HK-2 (cell line): ENCODE measurements at regions not wholly inside any gene's neighbourhood (a gene's known extent, or its start where the extent isn't known, plus 50 kb on each side); places are given as distances from the start of the nearest gene placed in this dataset.
"Not testable (repeated sequence)": the region's sequence is repeated elsewhere in the genome, so short reads cannot be mapped to it uniquely, and the experiment has no call there.

Experiments used
- DNase-seq: peaks from one replicate; pipeline ENCODE4 v3.0.0-alpha.2; 2018; ENCODE audit not compliant: unreplicated experiment

DNA sequence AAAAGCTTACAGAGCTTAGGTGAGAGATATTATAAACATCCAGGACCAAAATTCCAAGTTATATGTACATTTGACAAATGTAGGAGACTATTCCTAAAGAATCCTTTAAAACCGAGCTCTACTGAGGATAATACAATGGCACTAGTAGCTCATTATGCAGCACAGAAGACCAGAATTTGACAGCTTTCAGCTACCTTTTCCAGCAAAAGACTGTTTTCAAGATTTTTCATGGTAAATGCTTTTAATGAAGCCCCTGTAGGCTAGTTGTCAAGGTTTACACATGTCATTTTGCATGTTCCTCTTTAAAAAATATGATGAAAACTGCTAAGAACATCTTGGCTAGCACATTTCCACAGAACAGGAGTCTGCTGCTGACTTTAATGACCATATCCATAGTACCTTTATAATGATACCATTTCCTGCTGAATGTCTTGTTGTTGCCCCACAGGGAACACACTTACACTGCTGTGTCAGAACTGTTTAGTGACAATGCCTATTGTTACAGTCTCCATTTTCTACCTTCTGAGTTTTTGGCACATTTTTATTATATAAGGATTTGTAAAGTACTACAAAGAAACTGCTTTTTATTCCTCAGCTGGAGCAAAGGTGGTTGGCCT lies 1382.3 kb downstream of the RAPGEF2 start:
- no peak for DNase-seq

DNA sequence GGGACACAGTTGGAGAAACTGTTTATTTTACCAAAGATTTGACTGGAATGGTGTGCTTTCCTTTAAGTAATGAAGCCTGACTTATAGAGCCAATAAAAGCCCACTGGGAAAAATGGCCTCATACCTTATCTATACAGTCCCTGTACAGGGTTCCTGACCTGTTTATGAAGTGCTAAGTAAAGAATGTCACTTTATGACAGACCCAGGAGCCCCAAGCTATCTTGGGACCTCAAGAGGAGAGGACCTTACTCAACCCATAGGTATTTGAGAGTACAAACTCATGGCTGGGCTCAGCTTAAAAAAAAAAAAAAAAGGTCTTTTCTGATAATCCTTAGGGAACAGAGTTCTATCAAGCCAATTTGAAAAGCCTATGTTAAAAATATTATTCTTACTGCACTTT lies 1389.3 kb downstream of the RAPGEF2 start:
- DNase-seq: no peak

DNA sequence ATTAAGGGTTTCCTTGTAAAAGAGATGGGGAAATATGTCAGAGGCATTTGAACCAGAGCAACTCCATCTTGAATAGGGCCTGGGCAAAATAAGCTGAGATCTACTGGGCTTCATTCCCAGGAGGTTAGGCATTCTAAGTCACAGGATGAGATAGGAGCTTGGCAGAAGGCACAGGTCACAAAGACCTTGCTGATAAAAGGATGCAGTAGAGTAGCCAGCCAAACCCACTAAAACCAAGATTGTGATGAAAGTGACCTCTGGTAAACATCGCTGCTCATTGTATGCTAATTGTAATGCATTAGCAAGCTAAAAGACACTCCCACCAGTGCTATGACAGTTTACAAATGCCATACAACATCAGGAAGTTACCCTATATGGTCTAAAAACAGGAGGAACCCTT lies 1390.3 kb downstream of the RAPGEF2 start:
- DNase-seq: no peak

DNA sequence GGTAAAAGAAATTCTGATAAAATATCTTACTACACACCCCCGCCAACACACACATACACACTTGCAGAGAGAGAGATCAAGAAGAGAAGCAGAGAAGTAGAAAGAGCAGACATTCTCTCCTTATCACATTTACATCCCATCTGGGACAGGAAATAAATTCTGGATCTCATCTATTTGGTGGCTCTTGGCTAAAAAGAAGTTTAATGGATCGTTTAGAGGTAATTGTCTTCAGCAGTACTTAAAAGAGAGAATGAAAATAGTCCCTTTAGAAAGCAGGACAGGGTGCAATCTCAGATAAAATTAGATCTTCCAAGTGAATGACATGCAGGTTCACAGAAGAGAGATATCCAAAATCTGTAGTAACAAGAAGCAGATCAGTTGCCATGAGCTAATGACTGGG lies 1392.5 kb downstream of the RAPGEF2 start:
- no peak for DNase-seq

DNA sequence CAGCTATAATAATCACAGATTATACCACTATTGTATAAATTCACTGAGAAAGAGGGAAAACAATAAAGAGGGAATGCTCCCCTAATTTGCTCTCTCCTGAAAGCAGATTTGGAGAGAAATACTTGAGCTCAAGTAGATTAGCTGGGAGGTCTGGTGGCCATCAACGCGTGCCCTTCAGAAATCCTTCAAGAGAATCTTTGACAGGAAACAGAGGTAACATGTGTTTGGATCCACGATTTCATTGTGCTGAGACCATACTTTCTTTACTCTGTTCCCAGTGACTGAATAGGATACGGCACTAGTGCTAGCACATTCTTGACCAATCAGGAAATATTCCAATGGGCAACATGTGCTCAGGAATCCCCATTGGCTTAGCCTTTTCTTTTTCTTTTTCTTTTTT lies 1395.3 kb downstream of the RAPGEF2 start:
- no peak for DNase-seq

DNA sequence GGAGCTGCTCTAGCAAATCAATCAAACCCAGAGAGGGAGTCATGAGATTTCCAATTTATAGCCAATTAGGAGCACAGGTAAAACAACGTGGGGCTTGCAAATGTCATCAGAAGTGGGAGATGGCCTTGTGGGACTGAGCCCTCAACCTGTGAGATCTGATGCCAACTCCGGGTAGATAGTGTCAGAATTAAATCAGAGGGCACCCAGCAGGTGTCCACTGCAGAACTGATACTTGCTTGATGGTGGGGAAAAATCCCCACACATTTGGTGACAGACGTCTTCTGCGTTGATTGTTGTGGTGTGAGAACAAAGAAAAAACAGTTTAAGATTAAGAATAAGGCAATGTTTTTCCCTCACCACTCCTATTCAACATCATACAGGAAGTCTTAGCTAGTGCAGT lies 1402.8 kb downstream of the RAPGEF2 start:
- DNase-seq: no peak

DNA sequence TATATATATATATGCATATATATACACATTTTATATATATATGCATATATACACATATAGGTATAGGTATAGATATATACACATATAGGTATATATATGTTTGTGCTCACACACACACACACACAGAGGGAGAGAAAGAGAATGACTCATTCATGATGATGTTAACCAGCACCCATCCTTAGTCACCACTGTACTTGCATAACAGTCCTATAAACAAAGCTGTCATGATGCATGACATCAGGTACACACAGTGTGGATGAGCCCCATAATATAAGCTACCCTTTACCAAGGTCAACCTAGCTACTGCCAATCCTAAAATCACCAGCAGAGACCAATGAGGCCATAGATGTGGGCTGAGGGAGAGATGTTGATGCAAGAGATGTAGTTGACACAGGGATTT lies 1408.0 kb downstream of the RAPGEF2 start:
- no peak for DNase-seq

DNA sequence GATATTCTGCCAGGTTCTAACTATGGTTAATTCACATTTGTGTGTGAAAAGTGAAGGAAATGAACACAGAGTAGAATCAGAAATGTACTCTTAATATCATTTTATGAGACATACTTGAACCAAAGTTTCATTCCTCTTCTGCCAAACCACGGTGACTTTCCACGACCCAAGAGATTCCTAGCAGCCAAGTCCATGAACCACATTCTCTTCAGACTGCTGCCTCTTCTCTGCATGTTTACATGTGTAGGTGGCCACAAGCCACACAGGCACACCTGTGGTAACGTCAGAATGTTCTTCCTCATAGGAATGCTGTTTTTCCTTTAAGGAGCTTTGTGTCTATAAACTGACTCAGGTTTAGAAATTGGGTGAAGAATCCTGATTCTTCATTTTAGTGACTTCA lies 1411.2 kb downstream of the RAPGEF2 start:
- no peak for DNase-seq

DNA sequence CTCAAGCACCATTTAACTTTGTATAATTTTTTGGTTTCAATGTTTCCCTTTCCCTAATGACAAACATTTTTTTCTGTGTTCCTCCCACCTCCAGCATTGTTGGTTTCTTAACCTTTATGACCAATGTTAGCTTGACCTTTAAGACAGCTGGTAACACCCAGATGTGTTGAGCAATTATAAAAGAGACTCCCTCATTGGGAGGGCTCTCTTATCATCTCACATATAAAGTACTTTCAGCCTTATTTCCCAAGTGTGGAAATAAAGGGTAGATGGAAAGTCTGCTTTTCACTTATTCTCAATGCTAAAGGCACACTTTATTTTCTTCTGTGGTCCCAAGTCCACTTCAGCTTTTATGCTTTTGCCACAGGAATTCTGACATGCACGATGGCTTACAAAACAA lies 1420.4 kb downstream of the RAPGEF2 start:
- no peak for DNase-seq

DNA sequence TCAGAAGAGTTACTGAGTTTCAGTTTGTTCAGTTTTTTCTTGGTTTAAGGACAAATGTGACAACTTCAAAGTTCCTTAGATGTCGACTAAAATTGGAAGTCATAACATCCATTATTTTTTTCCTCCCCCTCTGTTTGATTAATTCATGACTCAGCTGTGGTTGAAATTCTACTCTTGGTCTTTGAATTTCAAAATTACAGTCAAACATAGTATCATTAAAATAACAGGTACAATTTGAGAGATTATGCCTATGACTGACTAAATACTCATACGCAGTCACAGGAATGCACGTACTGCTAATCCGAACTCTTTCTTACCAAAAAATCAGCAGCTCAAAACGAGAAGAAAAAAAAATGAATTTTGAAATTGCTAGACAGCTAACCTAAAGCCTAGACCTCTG lies 1434.8 kb downstream of the RAPGEF2 start:
- no peak for DNase-seq

DNA sequence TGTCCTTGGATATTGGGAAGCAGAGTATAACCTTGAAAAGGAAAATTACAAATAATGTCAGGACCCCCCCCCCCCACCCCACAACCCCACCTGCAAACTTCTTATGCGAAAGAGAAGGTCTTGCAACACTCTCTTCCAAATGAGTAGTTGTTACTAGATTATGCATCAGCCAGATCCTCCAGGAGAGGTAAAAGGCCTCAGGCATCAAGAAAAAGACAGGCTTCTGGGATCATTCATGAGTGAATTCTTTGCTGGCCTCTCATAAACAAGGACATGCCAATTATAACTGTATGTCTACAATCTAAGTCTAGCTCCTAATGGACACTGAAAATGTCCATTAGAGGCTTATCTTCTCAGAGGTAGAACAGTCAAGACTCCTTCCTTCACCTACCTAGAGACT lies 1443.3 kb downstream of the RAPGEF2 start:
- no peak for DNase-seq

DNA sequence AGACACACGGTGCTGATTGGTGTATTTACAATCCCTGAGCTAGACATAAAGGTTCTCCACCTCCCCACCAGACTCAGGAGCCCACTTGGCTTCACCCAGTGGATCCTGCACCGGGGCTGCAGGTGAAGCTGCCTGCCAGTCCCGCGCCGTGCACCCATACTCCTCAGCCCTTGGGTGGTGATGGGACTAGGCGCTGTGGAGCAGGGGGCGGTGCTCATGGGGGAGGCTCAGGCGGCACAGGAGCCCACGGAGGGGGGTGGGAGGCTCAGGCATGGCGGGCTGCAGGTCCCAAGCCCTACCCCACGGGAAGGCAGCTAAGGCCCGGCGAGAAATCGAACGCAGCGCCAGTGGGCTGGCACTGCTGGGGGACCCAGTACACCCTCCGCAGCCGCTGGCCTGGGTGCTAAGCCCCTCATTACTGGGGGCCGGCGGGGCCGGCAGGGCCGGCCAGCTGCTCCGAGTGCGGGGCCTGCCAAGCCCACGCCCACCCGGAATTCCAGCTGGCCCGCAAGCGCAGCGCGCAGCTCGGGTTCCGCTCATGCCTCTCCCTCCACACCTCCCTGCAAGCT lies 1447.2 kb downstream of the RAPGEF2 start:
- DNase-seq: not testable (repeated sequence)

DNA sequence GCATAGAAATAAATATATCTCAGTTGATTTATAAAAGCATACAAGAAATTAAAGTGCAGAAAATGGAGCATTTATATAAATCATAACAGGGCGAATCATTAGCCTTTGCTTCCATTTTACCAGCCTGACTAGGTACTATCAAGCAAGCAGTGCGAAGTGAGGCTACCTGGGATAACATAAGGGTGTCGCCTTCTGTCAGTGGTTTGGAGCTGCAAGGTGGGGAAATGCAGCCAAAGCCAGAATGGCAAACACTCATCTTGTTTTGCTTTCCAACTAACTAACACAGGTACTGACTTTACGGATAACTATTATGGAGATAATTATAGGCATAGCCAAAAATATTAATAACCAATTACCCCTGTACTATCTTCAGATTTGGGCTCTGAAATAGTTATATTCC lies 1459.8 kb downstream of the RAPGEF2 start:
- DNase-seq: no peak

DNA sequence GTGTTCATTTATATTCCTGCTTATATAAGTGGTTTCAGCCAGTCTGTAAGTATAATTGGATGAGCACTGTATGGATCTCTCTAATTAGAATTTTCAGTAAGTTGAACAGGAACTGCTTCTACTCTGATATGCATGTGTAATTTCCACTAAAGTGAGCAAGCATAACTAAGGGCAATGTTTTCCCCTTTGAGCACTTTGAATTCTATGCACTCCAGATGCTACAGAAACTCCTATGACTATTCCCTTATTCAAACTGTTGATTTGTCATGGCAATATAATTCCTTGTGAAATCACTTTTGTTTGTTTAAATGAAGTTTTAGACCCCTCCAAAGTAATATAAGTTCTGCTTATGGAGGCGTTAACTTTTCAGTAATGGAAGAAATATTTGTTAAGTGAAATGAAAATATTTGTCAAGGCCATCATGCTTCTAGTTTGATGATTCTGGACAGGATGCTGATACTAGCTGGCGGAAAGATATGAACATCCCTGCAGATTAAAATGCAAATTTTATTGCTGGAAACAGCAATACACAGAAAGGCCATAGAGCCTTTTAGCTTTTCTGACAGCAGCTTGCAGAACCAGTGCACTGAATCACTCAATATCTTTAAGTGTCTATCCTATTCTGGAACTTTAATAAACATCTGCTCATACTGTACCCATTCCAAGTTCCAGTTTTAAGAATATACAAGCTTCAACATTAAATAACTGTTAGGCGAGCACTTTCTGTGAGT lies 1460.8 kb downstream of the RAPGEF2 start:
- DNase-seq: no peak

DNA sequence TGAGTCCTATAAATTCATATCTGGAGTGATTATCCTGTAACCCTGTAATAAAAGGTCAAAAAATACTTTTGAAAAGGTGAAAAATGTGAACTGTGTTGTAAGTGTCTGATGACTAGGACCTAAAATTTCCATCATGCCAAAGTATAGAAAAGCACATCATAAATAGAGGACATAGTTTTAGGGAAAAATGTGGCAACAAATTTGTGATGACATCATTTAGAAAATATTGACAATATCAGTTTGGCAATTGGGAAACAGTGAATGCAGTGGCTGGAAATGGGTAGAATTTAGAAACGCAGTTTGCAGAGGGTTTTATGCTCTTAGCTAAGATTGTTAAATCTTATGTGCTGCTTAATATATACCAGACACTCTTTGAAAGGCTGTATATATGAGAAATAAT lies 1464.8 kb downstream of the RAPGEF2 start:
- DNase-seq: no peak

DNA sequence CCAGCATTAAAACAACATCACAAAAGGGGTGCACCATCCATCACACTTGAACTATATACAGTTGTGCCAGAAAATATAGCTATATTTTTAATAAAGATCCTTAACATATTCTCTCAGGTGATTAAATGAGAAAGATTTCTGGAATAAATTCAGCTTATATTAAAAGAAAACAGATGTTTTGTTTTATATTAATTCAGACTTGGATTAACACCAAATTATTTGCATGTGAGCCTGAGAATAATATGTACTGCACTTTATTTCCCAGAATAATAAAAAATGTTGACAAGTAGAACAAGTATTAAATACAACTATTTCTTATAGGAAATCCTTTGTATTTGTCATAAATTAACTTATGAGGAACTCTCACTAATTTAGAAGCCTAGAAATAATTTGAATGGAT lies 1467.4 kb downstream of the RAPGEF2 start:
- DNase-seq: no peak

DNA sequence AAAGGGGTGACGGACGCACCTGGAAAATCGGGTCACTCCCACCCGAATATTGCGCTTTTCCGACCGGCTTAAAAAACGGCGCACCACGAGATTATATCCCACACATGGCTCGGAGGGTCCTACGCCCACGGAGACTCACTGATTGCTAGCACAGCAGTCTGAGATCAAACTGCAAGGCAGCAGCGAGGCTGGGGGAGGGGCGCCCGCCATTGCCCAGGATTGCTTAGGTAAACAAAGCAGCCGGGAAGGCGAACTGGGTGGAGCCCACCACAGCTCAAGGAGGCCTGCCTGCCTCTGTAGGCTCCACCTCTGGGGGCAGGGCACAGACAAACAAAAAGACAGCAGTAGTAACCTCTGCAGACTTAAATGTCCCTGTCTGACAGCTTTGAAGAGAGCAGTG lies 1471.4 kb downstream of the RAPGEF2 start:
- DNase-seq: not testable (repeated sequence)

DNA sequence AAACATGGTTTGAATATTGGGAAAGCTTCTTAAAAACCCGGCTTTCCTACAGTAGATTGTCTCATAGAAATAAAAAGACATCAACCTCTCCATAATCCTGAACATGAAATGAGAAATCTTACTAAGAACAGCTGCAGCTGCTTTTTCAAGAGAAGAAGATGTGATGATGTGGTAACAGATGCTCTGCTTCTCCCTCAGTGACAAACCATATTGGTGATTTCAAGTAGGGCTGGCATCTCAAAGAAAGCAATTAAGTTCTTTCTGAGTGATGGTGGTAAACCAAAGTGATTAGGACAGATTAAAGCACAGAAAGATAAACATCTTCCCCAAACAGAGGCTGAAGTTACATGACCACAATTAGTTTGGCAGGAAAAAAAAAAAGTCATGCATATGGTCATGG lies 1477.7 kb downstream of the RAPGEF2 start:
- no peak for DNase-seq

DNA sequence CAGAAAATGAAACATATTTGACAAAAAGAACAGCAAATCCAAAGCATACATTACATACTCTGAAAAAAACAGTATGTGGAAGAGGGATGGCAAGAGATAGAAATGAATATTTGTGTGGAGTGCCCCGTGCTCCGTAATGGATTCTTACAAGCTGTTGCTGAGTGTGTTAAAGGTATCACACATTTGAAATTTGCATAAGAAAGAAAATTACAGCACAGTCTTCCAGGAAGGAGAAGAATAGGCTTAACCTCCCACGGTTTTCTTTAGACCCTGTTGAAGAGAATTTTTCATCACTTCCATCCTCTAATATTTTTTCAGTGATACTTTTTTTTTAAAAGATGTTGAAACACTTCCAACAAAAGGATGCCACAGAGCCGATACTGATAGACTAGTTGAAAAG lies 1489.4 kb downstream of the RAPGEF2 start:
- DNase-seq: no peak

DNA sequence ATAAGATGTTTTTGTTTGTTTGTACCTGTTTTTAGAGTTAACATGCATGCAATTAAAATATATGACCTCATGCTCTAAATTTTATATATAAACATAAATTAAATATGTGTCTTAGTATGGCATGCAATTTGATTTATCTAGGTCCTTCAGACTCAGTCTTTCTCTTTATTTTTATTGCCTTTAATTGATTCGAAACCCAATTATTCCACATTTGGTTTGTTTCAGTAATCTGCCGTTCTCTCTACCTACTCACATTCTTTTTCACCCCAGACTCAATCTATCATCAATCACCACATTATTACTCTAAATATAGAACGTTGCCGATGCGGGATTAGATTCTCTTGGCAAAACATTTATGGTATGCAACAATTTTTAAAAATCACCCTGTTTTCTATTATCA lies 1492.8 kb downstream of the RAPGEF2 start:
- no peak for DNase-seq

DNA sequence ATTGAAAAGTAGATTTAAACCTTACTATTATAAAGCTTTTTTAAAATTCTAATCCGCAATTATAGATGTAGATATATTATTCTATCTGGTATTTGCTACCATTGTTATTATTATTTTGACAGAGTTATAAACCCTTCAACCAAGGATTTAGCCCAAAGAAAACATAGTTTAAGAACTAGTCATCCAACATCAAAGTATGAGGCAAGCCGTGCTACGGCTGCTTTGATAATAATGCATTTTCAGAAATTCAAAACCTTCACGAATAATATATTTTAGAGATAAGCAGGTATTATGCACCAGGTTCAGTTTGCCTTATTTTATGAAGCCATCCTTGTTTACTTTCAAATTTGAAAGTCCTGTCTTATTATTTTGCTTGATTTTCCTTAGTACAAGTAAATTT lies 1501.7 kb downstream of the RAPGEF2 start:
- DNase-seq: no peak

DNA sequence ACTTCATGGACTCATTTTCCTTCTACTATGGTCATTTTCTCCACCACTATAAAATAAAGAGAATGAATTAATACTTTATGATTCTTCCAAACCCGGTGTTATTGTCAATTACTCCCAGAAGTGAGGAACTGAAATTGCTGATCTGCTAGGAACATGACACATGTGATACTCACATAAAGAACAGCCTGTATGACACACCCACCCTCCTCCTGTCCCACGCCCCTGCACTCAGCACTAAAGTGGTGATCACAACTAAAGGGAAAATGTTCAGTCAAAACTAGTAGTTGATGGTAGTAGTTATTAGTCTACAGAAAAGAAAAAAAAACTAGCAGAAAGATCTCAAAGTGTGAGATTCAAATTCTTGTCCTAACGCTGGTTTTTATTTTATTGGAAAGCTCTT lies 1508.3 kb downstream of the RAPGEF2 start:
- DNase-seq: no peak

DNA sequence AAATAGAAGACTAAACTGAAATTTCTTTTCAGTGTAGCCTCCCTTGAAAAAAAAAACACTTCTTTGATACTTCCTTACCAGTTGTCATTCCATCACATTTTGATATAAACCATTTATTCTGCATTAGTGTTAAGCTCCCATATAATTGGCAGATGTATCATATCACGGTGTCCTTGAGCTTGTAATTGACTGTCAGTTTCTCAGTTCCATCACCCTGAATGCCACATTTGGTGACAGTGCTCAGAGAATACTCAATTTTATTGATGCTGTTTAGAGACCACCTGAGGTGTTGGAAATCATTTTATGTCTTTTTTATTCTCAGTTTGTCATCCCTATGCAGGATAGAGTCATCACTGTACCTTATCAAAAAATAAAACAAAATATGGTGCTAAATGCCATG lies 1528.2 kb downstream of the RAPGEF2 start:
- DNase-seq: no peak

DNA sequence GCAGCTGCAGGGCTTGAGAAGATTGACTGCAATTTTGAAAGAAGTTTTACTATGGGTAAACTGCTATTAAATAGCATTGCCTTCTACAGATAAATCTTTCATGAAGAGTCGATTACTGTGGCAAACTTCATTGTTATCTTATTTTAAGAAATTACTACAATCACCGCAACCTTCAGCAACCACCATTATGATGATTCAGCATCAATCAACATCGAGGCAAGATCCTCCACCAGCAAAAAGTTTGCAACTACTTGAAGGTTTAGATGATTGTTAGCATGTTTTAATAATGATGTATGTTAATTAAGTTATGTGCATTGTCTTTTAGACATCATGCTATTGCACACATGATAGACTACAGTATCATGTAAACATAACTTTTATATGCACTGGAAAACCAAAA lies 1511.0 kb downstream of the FSTL5 start:
- DNase-seq: no peak
